PC-9 (cell line): ENCODE measurements at regions not wholly inside any gene's neighbourhood (a gene's known extent, or its start where the extent isn't known, plus 50 kb on each side); places are given as distances from the start of the nearest gene placed in this dataset.

Experiments
- BruUV-seq: library from RNA; stranded (reverse); fragments of 400-500 nt; replicated peaks from 2 replicates; lab custom pipeline; 2021; lab: Mats Ljungman, UMichigan
- CTCF ChIA-PET: fragments of 300-600 bp; sonication (Branson Sonifier 250); formaldehyde crosslinking; loops from one replicate; lab custom pipeline; 2022; ENCODE audit warnings: antibody characterized with exemption; lab: Charles Lee
- POLR2A ChIA-PET: fragments of 300-600 bp; sonication (Branson Sonifier 250); formaldehyde crosslinking; loops from one replicate; lab custom pipeline; 2022; ENCODE audit warnings: antibody characterized with exemption; ENCODE audit not compliant: unreplicated experiment; lab: Charles Lee
- DNase-seq, 2 experiments: peaks; one replicate each; pipeline versions ENCODE4 v3.0.0 to v3.0.0-alpha.2; 2015 to 2022; ENCODE audit warnings: mixed read lengths in 1 of 2
- H2AFZ ChIP-seq: fragments of 200-600 bp; sonication (generic); 2 replicates; pipeline ENCODE4 v1.8.1; 2017; ENCODE audit warnings: antibody characterized with exemption
- H3F3A ChIP-seq: fragments of 200-600 bp; sonication (generic); 2 replicates; pipeline ENCODE4 v1.8.1; 2017; ENCODE audit warnings: antibody characterized with exemption, mild to moderate bottlenecking, low read depth; ENCODE audit not compliant: insufficient read depth
- H3K27ac ChIP-seq: fragments of 200-600 bp; sonication (generic); 2 replicates; pipeline ENCODE4 v1.6.1; 2016; ENCODE audit warnings: mixed run types
- H3K27me3 ChIP-seq: fragments of 200-600 bp; sonication (generic); 2 replicates; pipeline ENCODE4 v1.6.1; 2016; ENCODE audit warnings: low read depth, mixed run types; ENCODE audit not compliant: insufficient read depth
- H3K36me3 ChIP-seq: fragments of 200-600 bp; sonication (generic); 2 replicates; pipeline ENCODE4 v1.6.1; 2016; ENCODE audit warnings: low read depth, mixed run types
- H3K4me1 ChIP-seq: fragments of 200-600 bp; sonication (generic); replicated peaks from 2 replicates; pipeline ENCODE4 v1.6.1; 2016; ENCODE audit warnings: mixed run types; ENCODE audit not compliant: insufficient read depth
- H3K4me2 ChIP-seq: fragments of 200-600 bp; sonication (generic); 2 replicates; pipeline ENCODE4 v1.6.1; 2017; ENCODE audit warnings: mixed run types
- H3K4me3 ChIP-seq: fragments of 200-600 bp; sonication (generic); 2 replicates; pipeline ENCODE4 v1.6.1; 2016; ENCODE audit warnings: mixed run types
- H3K79me2 ChIP-seq: fragments of 200-600 bp; sonication (generic); 2 replicates; pipeline ENCODE4 v1.6.1; 2017; ENCODE audit warnings: low read depth, mixed run types
- H3K9me2 ChIP-seq: fragments of 200-600 bp; sonication (generic); 2 replicates; pipeline ENCODE4 v1.8.1; 2017; ENCODE audit warnings: mild to moderate bottlenecking; ENCODE audit not compliant: insufficient read depth
- H3K9me3 ChIP-seq: fragments of 200-600 bp; sonication (generic); 2 replicates; pipeline ENCODE4 v1.8.1; 2016; ENCODE audit warnings: low read depth; ENCODE audit not compliant: insufficient read depth
- H4K20me1 ChIP-seq: fragments of 200-600 bp; sonication (generic); 2 replicates; pipeline ENCODE4 v1.8.1; 2017; ENCODE audit not compliant: insufficient read depth
- CTCF ChIP-seq: fragments of 200-600 bp; sonication (generic); conservative IDR thresholded peaks from 2 replicates; pipeline ENCODE4 v1.6.1; 2017; ENCODE audit warnings: mixed run types, antibody characterized with exemption, mild to moderate bottlenecking, moderate library complexity
- EZH2 ChIP-seq: fragments of 200-600 bp; sonication (generic); IDR thresholded peaks from 2 replicates; pipeline ENCODE4 v1.8.0; 2017; ENCODE audit warnings: antibody characterized with exemption, low read depth
- intact Hi-C: fragments of 100-400 bp; cut with micrococcal nuclease; formaldehyde crosslinking; loops from one replicate; pipeline ENCODE4 v1.10.0; 2022; ENCODE audit not compliant: unreplicated experiment

- H3F3A ChIP-seq: no peaks in the 10 kb centered on the region
- no peaks in the 10 kb centered on the region for H3K79me2 ChIP-seq
- no peaks in the 10 kb centered on the region for H3K9me2 ChIP-seq
- ChIA-PET CTCF (no interaction called here), POLR2A (no interaction called here)
- no peak overlapping the region for H3K27ac ChIP-seq
- H4K20me1 ChIP-seq: no peaks in the 10 kb centered on the region
- no peak overlapping the region for H3K4me3 ChIP-seq
- no peaks in the 10 kb centered on the region for H3K27me3 ChIP-seq
- H2AFZ ChIP-seq: no peak overlapping the region
- no peaks in the 10 kb centered on the region for H3K4me1 ChIP-seq
- no peak overlapping the region for H3K4me2 ChIP-seq
- intact Hi-C loops: no loop called here
- TF ChIP-seq EZH2 (no peak), CTCF (no peak)
- DNase-seq: no peak
- H3K36me3 ChIP-seq: no peaks in the 10 kb centered on the region
- BruUV-seq: no TSS peak
- no peaks in the 10 kb centered on the region for H3K9me3 ChIP-seq
Observed at GRCh38 chr12:13701502-13701901, 279.9 kb downstream of the GRIN2B start.

- H3K36me3 ChIP-seq: no peaks in the 10 kb centered on the region
- intact Hi-C loops: no loop called here
- H3K4me1 ChIP-seq: no peaks in the 10 kb centered on the region
- POLR2A ChIA-PET: no interaction called here
- no peaks in the 10 kb centered on the region for H3K79me2 ChIP-seq
- TF ChIP-seq EZH2 (no peak), CTCF (no peak)
- CTCF ChIA-PET: no interaction called here
- 0 out of 2 replicates have a peak, but pooled peaks cover 8% of the 10 kb centered on the region for H3K27me3 ChIP-seq
- no peak for DNase-seq
- H2AFZ ChIP-seq: no peak overlapping the region
- no peaks in the 10 kb centered on the region for H3K9me2 ChIP-seq
- H3K4me2 ChIP-seq: no peak overlapping the region
- H4K20me1 ChIP-seq: no peaks in the 10 kb centered on the region
- H3K9me3 ChIP-seq: no peaks in the 10 kb centered on the region
- H3K4me3 ChIP-seq: no peak overlapping the region
- BruUV-seq: no TSS peak
- H3K27ac ChIP-seq: no peak overlapping the region
- H3F3A ChIP-seq: no peaks in the 10 kb centered on the region
Observed at GRCh38 chr12:13697973-13698372, 283.4 kb downstream of the GRIN2B start.

- TF ChIP-seq EZH2 (no peak), CTCF (no peak)
- DNase-seq: no peak
- ChIA-PET CTCF (no interaction called here), POLR2A (no interaction called here)
- H3K27me3 ChIP-seq: 0 out of 2 replicates have a peak, but pooled peaks cover 8% of the 10 kb centered on the region
- H3K79me2 ChIP-seq: no peaks in the 10 kb centered on the region
- no peak overlapping the region for H3K27ac ChIP-seq
- H3K36me3 ChIP-seq: no peaks in the 10 kb centered on the region
- no peaks in the 10 kb centered on the region for H3K9me2 ChIP-seq
- no peaks in the 10 kb centered on the region for H4K20me1 ChIP-seq
- H3K4me3 ChIP-seq: no peak overlapping the region
- no peaks in the 10 kb centered on the region for H3K9me3 ChIP-seq
- H3K4me2 ChIP-seq: no peak overlapping the region
- BruUV-seq: no TSS peak
- H3F3A ChIP-seq: no peaks in the 10 kb centered on the region
- H3K4me1 ChIP-seq: no peaks in the 10 kb centered on the region
- intact Hi-C loops: no loop called here
- no peak overlapping the region for H2AFZ ChIP-seq
Observed at GRCh38 chr12:13695781-13696180, 285.6 kb downstream of the GRIN2B start.
